ENCODE measurements at regions not wholly inside any gene's neighbourhood (a gene's known extent, or its start where the extent isn't known, plus 50 kb on each side); places are given as distances from the start of the nearest gene placed in this dataset.
A peak's percentile ranks its signal among the peaks of the same experiment; 100 is the strongest.
"Not testable (repeated sequence)": the region's sequence is repeated elsewhere in the genome, so short reads cannot be mapped to it uniquely, and the experiment has no call there.

GRCh38 chr7:51543801-51544553 lies 227.4 kb upstream of the COBL start:
- Mint-ChIP-seq H3K4me3 (ENCODE audit: unreplicated experiment) (no peak overlapping the region), H3K4me1 (ENCODE audit: low read depth, unreplicated experiment) (peaks cover 20% of the 10 kb centered on the region), H3K9me3 (ENCODE audit: unreplicated experiment) (peaks cover 3% of the 10 kb centered on the region), H3K36me3 (ENCODE audit: low read depth, unreplicated experiment) (no peaks in the 10 kb centered on the region), H3K27ac (ENCODE audit: unreplicated experiment) (peak overlapping the region; percentile 29), H3K27me3 (ENCODE audit: low read depth, unreplicated experiment) (no peaks in the 10 kb centered on the region)
- Histone ChIP-seq H3K9ac (ENCODE audit: low read length) (no peak overlapping the region), H4K20me1 (ENCODE audit: insufficient read depth, low read length) (no peaks in the 10 kb centered on the region), H3K4me1 (ENCODE audit: insufficient read depth, low read length) (no peaks in the 10 kb centered on the region), H3K9me3 (ENCODE audit: insufficient read depth, low read depth, low read length) (no peaks in the 10 kb centered on the region), H3K36me3 (ENCODE audit: insufficient read depth, low read length) (no peaks in the 10 kb centered on the region), H3K79me2 (ENCODE audit: insufficient read depth, low read length) (no peaks in the 10 kb centered on the region), H3K27ac (ENCODE audit: low read depth, low read length) (no peak overlapping the region), H3K4me2 (ENCODE audit: low read length) (no peak overlapping the region), H3K27me3 (ENCODE audit: insufficient read depth, low read length) (no peaks in the 10 kb centered on the region), H3K4me3 (ENCODE audit: insufficient read depth, low read depth, low read length) (no peak overlapping the region), H2AFZ (ENCODE audit: low read depth, low read length) (no peak overlapping the region)
- no peak for TF ChIP-seq EZH2 (IDR thresholded peaks at IDR 0.05; ENCODE audit: insufficient read depth, low read length)
- TF ChIP-seq CTCF (IDR thresholded peaks at IDR 0.05; ENCODE audit: insufficient read depth, low read depth, low read length), result no peak
- DNase-seq (ENCODE audit: low read depth), result no peak
- no peak for FAIRE-seq

- not testable (repeated sequence) for H3K27ac Mint-ChIP-seq (ENCODE audit: unreplicated experiment); H3K9ac ChIP-seq (ENCODE audit: low read length); H3K27ac ChIP-seq (ENCODE audit: low read depth, low read length); DNase-seq (ENCODE audit: low read depth); H3K4me1 ChIP-seq (ENCODE audit: insufficient read depth, low read length); H2AFZ ChIP-seq (ENCODE audit: low read depth, low read length); H3K4me3 Mint-ChIP-seq (ENCODE audit: unreplicated experiment); H3K79me2 ChIP-seq (ENCODE audit: insufficient read depth, low read length); FAIRE-seq; H3K4me2 ChIP-seq (ENCODE audit: low read length); H3K27me3 ChIP-seq (ENCODE audit: insufficient read depth, low read length); H3K36me3 Mint-ChIP-seq (ENCODE audit: low read depth, unreplicated experiment); H3K4me3 ChIP-seq (ENCODE audit: insufficient read depth, low read depth, low read length); H3K36me3 ChIP-seq (ENCODE audit: insufficient read depth, low read length); H4K20me1 ChIP-seq (ENCODE audit: insufficient read depth, low read length); H3K9me3 ChIP-seq (ENCODE audit: insufficient read depth, low read depth, low read length); H3K27me3 Mint-ChIP-seq (ENCODE audit: low read depth, unreplicated experiment); H3K9me3 Mint-ChIP-seq (ENCODE audit: unreplicated experiment)
- H3K4me1 Mint-ChIP-seq (ENCODE audit: low read depth, unreplicated experiment), result peaks cover 20% of the 10 kb centered on the region
These were observed 224.3 kb upstream of the COBL start for GRCh38 chr7:51540906-51541305.

- H3K9ac ChIP-seq (ENCODE audit: low read length), result no peak overlapping the region
- H3K4me1 Mint-ChIP-seq (ENCODE audit: low read depth, unreplicated experiment), result peaks cover 12% of the 10 kb centered on the region
- H4K20me1 ChIP-seq (ENCODE audit: insufficient read depth, low read length), result no peaks in the 10 kb centered on the region
- no peaks in the 10 kb centered on the region for H3K4me1 ChIP-seq (ENCODE audit: insufficient read depth, low read length)
- no peaks in the 10 kb centered on the region for H3K27me3 ChIP-seq (ENCODE audit: insufficient read depth, low read length)
- no peaks in the 10 kb centered on the region for H3K9me3 ChIP-seq (ENCODE audit: insufficient read depth, low read depth, low read length)
- DNase-seq (ENCODE audit: low read depth), result no peak
- no peaks in the 10 kb centered on the region for H3K36me3 Mint-ChIP-seq (ENCODE audit: low read depth, unreplicated experiment)
- FAIRE-seq, result no peak
- no peak overlapping the region for H2AFZ ChIP-seq (ENCODE audit: low read depth, low read length)
- no peaks in the 10 kb centered on the region for H3K36me3 ChIP-seq (ENCODE audit: insufficient read depth, low read length)
- H3K4me3 ChIP-seq (ENCODE audit: insufficient read depth, low read depth, low read length), result no peak overlapping the region
- no peaks in the 10 kb centered on the region for H3K27me3 Mint-ChIP-seq (ENCODE audit: low read depth, unreplicated experiment)
- no peak overlapping the region for H3K27ac Mint-ChIP-seq (ENCODE audit: unreplicated experiment)
- H3K4me3 Mint-ChIP-seq (ENCODE audit: unreplicated experiment), result no peak overlapping the region
- H3K9me3 Mint-ChIP-seq (ENCODE audit: unreplicated experiment), result peaks cover 3% of the 10 kb centered on the region
- H3K27ac ChIP-seq (ENCODE audit: low read depth, low read length), result no peak overlapping the region
- TF ChIP-seq EZH2 (IDR thresholded peaks at IDR 0.05; ENCODE audit: insufficient read depth, low read length) (no peak), CTCF (IDR thresholded peaks at IDR 0.05; ENCODE audit: insufficient read depth, low read depth, low read length) (no peak)
- no peak overlapping the region for H3K4me2 ChIP-seq (ENCODE audit: low read length)
- no peaks in the 10 kb centered on the region for H3K79me2 ChIP-seq (ENCODE audit: insufficient read depth, low read length)
These were observed 223.2 kb upstream of the COBL start for GRCh38 chr7:51539840-51540239.

All from astrocyte (in vitro differentiated cells and primary cell).